ENCODE measurements at regions not wholly inside any gene's neighbourhood (a gene's known extent, or its start where the extent isn't known, plus 50 kb on each side); places are given as distances from the start of the nearest gene placed in this dataset.
"Not testable (repeated sequence)": the region's sequence is repeated elsewhere in the genome, so short reads cannot be mapped to it uniquely, and the experiment has no call there.

- in situ Hi-C loops (cut with HindIII; ENCODE audit: low pct_unique_long_range_greater_than_20kb, low sequenced_read_pairs): no loop called here
- no peak for TF ChIP-seq JUND (IDR thresholded peaks at IDR 0.05; ENCODE audit: low read depth)
- no peak for DNase-seq (ENCODE audit: low read depth in 1 of 2, low spot score in 1 of 2)
Measured at GRCh38 chr10:62939698-62940097, 123.5 kb upstream of the EGR2 start.

GRCh38 chr10:62938672-62939071 is 122.5 kb upstream of the EGR2 start:
- DNase-seq (ENCODE audit: low read depth in 1 of 2, low spot score in 1 of 2): no peak
- no peak for TF ChIP-seq JUND (IDR thresholded peaks at IDR 0.05; ENCODE audit: low read depth)
- in situ Hi-C loops (cut with HindIII; ENCODE audit: low pct_unique_long_range_greater_than_20kb, low sequenced_read_pairs): no loop called here

GRCh38 chr10:62937674-62938073 is 121.5 kb upstream of the EGR2 start:
- in situ Hi-C loops (cut with HindIII; ENCODE audit: low pct_unique_long_range_greater_than_20kb, low sequenced_read_pairs): no loop called here
- TF ChIP-seq JUND (IDR thresholded peaks at IDR 0.05; ENCODE audit: low read depth): no peak
- no peak for DNase-seq (ENCODE audit: low read depth in 1 of 2, low spot score in 1 of 2)

DNA sequence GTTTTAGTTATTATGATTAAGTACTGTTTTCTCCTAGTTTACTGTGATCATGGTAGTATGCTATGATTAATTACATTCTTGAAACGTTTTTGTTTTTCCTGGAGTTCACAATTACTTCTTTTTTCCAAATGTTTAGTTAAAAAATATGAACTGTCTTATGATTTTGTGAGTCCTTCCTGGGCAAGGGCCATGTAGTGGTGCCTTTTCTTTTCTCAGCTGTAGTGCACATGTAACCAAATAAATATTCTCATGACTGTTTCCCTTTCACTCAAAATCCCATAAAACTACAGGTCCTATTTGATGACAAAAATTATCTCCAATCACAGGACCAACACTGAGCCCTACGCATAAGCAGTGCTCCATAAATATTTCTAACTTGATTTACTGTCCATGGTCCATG is 118.9 kb upstream of the EGR2 start:
- in situ Hi-C loops (cut with HindIII; ENCODE audit: low pct_unique_long_range_greater_than_20kb, low sequenced_read_pairs): no loop called here
- no peak for TF ChIP-seq JUND (IDR thresholded peaks at IDR 0.05; ENCODE audit: low read depth)
- no peak for DNase-seq (ENCODE audit: low read depth in 1 of 2, low spot score in 1 of 2)

GRCh38 chr10:62934258-62934657 is 118.1 kb upstream of the EGR2 start:
- DNase-seq (ENCODE audit: low read depth in 1 of 2, low spot score in 1 of 2): no peak
- TF ChIP-seq JUND (IDR thresholded peaks at IDR 0.05; ENCODE audit: low read depth): no peak
- in situ Hi-C loops (cut with HindIII; ENCODE audit: low pct_unique_long_range_greater_than_20kb, low sequenced_read_pairs): no loop called here

DNA sequence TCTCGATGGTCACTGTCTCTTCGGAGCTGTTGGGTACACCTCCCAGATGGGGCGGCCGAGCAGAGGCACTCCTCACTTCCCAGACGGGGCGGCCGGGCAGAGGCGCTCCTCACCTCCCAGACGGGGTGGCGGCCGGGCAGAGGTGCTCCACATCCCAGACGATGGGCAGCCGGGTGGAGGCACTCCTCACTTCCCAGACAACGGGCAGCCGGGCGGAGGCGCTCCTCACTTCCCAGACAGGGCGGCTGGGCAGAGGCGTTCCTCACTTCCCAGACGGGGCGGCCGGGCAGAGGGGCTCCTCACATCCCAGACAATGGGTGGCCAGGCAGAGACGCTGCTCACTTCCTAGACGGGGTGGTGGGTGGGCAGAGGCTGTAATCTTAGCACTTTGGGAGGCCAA is 112.6 kb upstream of the EGR2 start:
- in situ Hi-C loops (cut with HindIII; ENCODE audit: low pct_unique_long_range_greater_than_20kb, low sequenced_read_pairs); DNase-seq (ENCODE audit: low read depth in 1 of 2, low spot score in 1 of 2): not testable (repeated sequence)

- no peak for TF ChIP-seq JUND (IDR thresholded peaks at IDR 0.05; ENCODE audit: low read depth)
- no peak for DNase-seq (ENCODE audit: low read depth in 1 of 2, low spot score in 1 of 2)
- in situ Hi-C loops (cut with HindIII; ENCODE audit: low pct_unique_long_range_greater_than_20kb, low sequenced_read_pairs): no loop called here
Measured at GRCh38 chr10:62926407-62926806, 110.2 kb upstream of the EGR2 start.

DNA sequence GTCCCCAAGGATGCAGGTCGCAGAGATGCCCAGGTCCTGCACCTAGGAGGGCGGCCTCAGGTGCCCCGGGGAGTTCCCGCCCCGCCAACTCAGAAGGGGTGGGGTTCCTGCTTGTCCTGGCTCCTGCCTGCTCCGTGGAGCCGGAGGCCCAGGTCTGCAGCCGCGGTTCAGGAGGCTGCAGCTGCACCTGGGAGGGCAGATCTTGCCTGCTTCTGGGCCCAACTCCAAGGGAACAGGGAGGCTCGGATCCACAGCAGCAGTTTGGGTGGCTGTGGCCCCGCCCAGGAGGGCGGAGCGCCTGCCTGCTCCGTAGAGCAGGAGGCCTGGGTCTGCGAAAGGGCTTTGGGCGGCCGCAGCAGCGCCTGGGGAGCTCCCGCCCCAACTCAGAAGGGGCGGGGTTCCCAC is 108.2 kb upstream of the EGR2 start:
- peak in 1 of 2 experiments; percentile 53 for DNase-seq (ENCODE audit: low read depth in 1 of 2, low spot score in 1 of 2)
- in situ Hi-C loops (cut with HindIII; ENCODE audit: low pct_unique_long_range_greater_than_20kb, low sequenced_read_pairs): no loop called here
- no peak for TF ChIP-seq JUND (IDR thresholded peaks at IDR 0.05; ENCODE audit: low read depth)

GRCh38 chr10:62919776-62920175 is 103.6 kb upstream of the EGR2 start:
- TF ChIP-seq JUND (IDR thresholded peaks at IDR 0.05; ENCODE audit: low read depth): no peak
- DNase-seq (ENCODE audit: low read depth in 1 of 2, low spot score in 1 of 2): no peak
- in situ Hi-C loops (cut with HindIII; ENCODE audit: low pct_unique_long_range_greater_than_20kb, low sequenced_read_pairs): no loop called here

- TF ChIP-seq JUND (IDR thresholded peaks at IDR 0.05; ENCODE audit: low read depth): no peak
- in situ Hi-C loops (cut with HindIII; ENCODE audit: low pct_unique_long_range_greater_than_20kb, low sequenced_read_pairs): no loop called here
- no peak for DNase-seq (ENCODE audit: low read depth in 1 of 2, low spot score in 1 of 2)
Measured at GRCh38 chr10:62917475-62918238, 101.5 kb upstream of the EGR2 start.

DNA sequence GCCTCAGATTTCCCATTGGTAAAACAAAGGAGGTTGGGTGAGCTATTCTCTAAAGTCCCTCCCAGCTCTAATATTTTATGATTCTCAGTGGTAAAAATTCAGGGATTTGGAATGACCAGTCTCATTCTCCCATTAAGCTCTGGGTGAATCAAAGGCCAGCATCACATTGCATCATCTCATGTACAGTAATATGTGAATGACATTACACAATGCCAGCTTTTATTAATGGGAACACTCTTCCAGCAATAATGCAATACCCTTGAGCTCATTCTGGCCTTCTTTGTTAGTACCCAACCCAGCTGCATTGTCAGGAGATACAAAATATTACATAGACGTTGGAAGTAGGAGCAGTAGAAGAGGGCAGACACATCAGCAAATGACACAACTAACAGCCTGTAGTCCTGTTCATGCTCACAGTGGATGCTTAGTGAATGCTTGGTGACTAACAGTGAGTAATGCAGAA is 100.0 kb upstream of the EGR2 start:
- no peak for DNase-seq (ENCODE audit: low read depth in 1 of 2, low spot score in 1 of 2)
- no peak for TF ChIP-seq JUND (IDR thresholded peaks at IDR 0.05; ENCODE audit: low read depth)
- in situ Hi-C loops (cut with HindIII; ENCODE audit: low pct_unique_long_range_greater_than_20kb, low sequenced_read_pairs): no loop called here

DNA sequence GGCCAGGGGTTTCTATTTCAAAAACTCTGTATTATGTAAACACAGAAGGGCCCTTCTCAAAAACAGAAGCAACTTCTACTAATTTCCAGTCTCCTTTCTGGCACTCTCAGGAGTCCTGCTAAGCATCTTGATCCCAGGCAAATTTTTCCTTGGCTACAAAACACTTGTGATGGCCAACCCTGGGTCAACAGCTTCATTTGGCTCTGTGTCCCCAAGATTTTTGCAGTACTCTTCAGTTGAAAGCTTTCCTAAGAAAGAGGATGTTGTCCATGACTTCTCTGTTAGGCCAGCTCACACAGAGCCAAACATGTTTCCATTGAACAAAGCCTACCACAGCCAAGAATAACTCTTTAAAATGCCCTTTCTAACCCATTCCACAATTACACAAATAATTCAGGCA is 99.0 kb upstream of the EGR2 start:
- no peak for DNase-seq (ENCODE audit: low read depth in 1 of 2, low spot score in 1 of 2)
- in situ Hi-C loops (cut with HindIII; ENCODE audit: low pct_unique_long_range_greater_than_20kb, low sequenced_read_pairs): no loop called here
- TF ChIP-seq JUND (IDR thresholded peaks at IDR 0.05; ENCODE audit: low read depth): no peak

DNA sequence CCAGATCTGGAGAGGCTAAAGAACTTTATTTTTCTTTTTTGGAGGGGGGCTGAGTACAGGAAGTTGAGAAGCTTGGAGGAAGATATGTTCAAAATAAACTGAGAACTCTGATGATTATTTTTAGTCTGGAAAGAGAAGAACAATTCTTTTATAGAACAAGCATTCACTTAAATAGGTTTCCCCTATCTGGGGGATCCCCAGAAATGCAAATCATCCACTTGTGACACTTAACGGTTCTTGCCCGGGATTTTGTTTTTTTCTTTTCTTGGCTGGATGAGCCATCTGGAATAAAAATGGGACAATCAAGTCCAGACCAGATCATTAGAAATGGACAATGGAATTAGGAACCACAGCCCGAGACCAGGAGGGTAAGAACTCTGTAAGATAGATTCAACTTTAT is 95.9 kb upstream of the EGR2 start:
- DNase-seq (ENCODE audit: low read depth in 1 of 2, low spot score in 1 of 2): no peak
- in situ Hi-C loops (cut with HindIII; ENCODE audit: low pct_unique_long_range_greater_than_20kb, low sequenced_read_pairs): no loop called here
- no peak for TF ChIP-seq JUND (IDR thresholded peaks at IDR 0.05; ENCODE audit: low read depth)

Measured in T47D (cell line).